Fibroblast of the aortic adventitia (primary cell): ENCODE measurements at regions not wholly inside any gene's neighbourhood (a gene's known extent, or its start where the extent isn't known, plus 50 kb on each side); places are given as distances from the start of the nearest gene placed in this dataset.

Experiments used
- DNase-seq: peaks from one replicate; pipeline ENCODE4 v3.0.0-alpha.2; 2010; ENCODE audit warnings: low read depth
- H3K4me3 ChIP-seq: 2 replicates; pipeline ENCODE4 v1.5.1; 2011; ENCODE audit warnings: low read depth, mild to moderate bottlenecking, control low read depth, low read length, moderate library complexity
- CTCF ChIP-seq: IDR thresholded peaks from 2 replicates; pipeline ENCODE4 v1.5.1; 2011; ENCODE audit warnings: mild to moderate bottlenecking, low read length, control low read depth, inconsistent platforms; ENCODE audit not compliant: insufficient read depth

GRCh38 chr11:26909515-26909914, 84.4 kb upstream of the FIBIN start:
- no peak for DNase-seq
- TF ChIP-seq CTCF: no peak
- H3K4me3 ChIP-seq: no peak overlapping the region

GRCh38 chr11:26909991-26910591, 83.8 kb upstream of the FIBIN start:
- DNase-seq: no peak
- TF ChIP-seq CTCF: no peak

GRCh38 chr11:26914968-26915367, 78.9 kb upstream of the FIBIN start:
- TF ChIP-seq CTCF: no peak
- no peak for DNase-seq
- H3K4me3 ChIP-seq: no peak overlapping the region

More at GRCh38 chr11:26909991-26910591, 83.8 kb upstream of the FIBIN start:
- no peak overlapping the region for H3K4me3 ChIP-seq

- H3K4me3 ChIP-seq: no peak overlapping the region
- no peak for TF ChIP-seq CTCF
- no peak for DNase-seq
Observed at GRCh38 chr11:26916805-26917204, 77.1 kb upstream of the FIBIN start.

- no peak for DNase-seq
- no peak for TF ChIP-seq CTCF
- H3K4me3 ChIP-seq: no peak overlapping the region
Observed at GRCh38 chr11:26928582-26928981, 65.3 kb upstream of the FIBIN start.

GRCh38 chr11:26929806-26930517, 64.0 kb upstream of the FIBIN start:
- H3K4me3 ChIP-seq: no peak overlapping the region
- no peak for TF ChIP-seq CTCF
- DNase-seq: no peak
